Hematopoietic multipotent progenitor cell treated with erythropoietin and hydrocortisone succinate and interleukin-3 and kit ligand, for 6 days (in vitro differentiated cells): ENCODE measurements at regions not wholly inside any gene's neighbourhood (a gene's known extent, or its start where the extent isn't known, plus 50 kb on each side); places are given as distances from the start of the nearest gene placed in this dataset.
"Not testable (repeated sequence)": the region's sequence is repeated elsewhere in the genome, so short reads cannot be mapped to it uniquely, and the experiment has no call there.

Source experiments
- DNase-seq: peaks from one replicate; pipeline ENCODE4 v3.0.0-alpha.2; 2015

- no peak for DNase-seq
Measured at GRCh38 chr1:166701603-166702100, 137.6 kb upstream of the POGK start.

DNA sequence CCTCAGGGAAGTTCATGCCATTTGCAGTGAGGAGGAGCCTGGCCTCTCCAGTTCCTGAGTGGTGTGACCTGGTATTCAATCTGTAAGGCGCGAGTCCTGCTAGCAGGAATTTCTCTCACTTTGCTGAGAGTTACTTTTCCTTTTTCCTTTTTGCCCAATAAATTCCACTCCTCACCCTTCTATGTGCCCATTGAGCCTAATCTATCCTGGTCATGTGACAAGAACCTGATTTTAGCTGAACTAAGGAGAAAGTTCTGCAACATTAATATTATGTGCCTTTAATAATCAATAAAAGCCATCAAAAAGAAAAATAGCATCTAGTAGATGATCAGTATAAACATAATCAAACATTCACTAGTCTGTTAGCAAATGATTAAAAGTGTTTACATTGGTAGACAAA lies 136.1 kb upstream of the POGK start:
- no peak for DNase-seq

- DNase-seq = peak; percentile 29
Measured at GRCh38 chr1:166703726-166704462, 135.4 kb upstream of the POGK start.

DNA sequence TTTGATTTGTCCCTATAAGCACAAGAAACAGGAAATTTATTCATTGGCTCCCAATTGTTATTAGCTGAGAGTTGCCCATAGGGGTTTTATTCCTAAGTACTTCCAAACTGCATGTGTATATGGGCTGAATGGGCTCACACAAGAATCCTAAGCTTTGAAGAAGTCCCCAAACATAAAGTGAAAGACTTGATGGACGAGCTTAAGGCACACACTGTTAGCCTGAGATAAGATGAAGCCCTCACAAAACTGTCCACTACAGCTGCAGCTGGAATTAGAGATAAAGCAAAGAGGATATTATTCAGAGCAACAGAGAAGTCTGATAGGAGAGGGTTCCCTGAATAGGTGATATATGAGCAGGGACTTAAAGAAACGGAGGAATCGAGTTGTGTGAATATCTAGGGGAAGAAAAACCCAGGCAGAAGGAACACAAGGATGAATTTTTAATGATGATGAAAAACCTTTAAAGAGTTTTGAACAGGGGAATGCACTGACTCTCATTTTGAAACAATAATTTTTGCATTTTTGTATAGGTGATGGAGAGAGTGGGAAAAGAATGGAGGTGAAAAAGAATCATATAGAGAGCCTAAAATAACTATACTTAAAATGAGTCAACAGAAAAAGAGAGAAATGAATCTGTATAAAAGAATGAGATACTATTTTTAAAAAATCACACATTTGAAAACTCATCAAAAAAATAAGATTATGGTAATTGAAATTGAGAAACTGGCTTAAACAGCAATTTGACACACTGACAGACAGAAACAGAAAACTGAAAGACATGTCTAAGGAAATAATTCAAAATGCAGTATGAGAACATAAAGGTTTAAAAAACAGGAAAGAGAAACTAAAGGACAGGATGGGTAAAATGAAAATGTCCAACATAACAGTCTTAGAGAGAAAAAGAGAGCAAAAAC lies 133.6 kb upstream of the POGK start:
- peak; percentile 93 for DNase-seq

- DNase-seq = no peak
Measured at GRCh38 chr1:166716620-166717019, 122.7 kb upstream of the POGK start.

GRCh38 chr1:166721145-166721544 lies 118.1 kb upstream of the POGK start:
- DNase-seq = peak; percentile 10

GRCh38 chr1:166730299-166730888 lies 108.9 kb upstream of the POGK start:
- DNase-seq = peak; percentile 47

DNA sequence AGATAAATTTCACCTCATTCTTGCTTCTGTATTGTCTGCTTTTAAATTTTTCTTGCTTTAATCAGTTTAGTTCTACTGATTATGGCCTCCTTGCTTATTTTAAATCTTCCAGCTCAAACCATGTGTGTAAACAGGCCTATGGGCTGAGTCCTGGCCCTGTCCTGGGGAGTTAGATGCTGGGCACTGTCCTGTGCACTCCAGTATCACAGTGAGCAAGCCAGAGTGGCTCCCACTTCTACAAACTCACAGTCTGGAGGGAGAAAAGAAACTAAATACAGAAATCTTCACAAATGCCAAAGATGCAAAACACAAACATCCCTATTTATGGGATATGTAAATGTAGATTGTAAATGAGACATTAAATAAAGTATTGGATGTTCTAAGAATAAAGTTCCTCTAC lies 101.1 kb upstream of the POGK start:
- no peak for DNase-seq

DNA sequence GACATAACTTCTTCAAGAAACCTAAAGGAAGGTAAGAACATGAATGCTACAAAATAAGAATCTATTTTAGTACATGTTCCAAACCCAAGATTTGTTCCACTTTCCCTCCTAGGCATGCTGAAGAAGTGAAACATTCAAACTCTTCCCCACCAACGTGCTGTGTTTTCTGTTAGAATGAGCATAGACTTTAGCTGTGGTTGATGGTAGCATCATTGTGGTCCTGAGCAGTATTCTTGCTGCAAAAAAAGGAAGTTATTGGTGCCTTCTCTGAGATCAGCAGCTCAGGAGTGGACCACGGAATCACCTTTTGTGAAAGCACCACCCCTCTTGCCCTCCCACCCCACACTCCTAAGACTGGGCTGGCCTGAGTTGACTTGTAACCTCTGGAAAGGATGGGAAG lies 100.4 kb upstream of the POGK start:
- DNase-seq = no peak

GRCh38 chr1:166740668-166741276 lies 98.5 kb upstream of the POGK start:
- no peak for DNase-seq

GRCh38 chr1:166763318-166763717 lies 76.0 kb upstream of the POGK start:
- DNase-seq = no peak

GRCh38 chr1:166766942-166767341 lies 72.3 kb upstream of the POGK start:
- no peak for DNase-seq

DNA sequence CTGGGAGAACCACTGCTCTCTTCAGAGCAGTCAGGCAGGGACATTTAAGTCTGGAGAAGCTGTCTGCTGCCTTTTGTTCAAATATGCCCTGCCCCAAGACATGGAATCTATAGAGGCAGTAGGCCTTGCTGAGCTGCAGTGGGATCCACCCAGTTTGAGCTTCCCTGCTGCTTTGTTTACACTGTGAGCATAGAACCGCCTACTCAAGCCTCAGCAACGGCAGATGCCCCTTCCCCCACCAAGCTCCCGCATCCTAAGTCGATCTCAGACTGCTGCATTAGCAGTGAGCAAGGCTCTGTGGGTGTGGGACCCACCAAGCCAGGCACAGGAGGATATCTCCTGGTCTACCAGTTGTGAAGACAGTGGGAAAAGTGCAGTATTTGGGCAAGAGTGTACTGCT lies 54.6 kb upstream of the POGK start:
- DNase-seq = not testable (repeated sequence)

DNA sequence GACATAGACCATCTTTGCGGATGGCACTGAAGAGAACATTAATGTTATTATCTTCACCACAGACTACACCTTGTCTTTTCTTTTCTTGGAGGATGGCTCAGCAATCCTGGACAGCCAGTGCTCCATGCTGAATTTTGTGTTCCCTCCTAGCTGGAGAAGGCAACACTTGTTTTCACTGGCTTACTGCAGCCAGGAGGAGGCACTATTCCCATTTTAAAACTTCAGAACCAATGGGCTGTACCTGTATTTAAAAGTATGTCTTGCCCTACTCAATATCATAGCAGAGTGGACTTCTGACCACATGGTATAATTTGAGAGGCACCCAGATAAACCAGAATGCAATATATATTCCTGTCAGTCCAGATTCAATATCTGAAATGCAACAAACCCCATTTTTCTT lies 53.3 kb upstream of the POGK start:
- DNase-seq = no peak

DNA sequence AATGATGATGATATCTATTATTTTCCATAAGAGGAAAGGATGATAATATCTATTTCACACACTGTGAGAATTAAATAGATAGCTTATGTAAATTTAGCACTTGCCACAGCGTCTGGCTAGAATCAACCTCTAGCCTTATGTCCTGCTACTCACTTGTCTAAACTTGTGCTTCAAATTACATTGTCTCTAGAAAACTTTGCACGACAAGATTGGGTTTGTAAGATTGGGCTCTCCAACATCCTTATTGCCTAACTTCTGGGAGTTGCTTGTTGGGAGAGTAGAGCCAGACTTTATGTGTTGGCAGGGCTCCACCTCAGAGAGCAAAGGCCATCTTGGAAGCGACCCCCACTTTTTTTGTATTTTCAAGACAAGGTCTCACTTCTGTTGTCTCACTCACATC lies 50.0 kb upstream of the POGK start:
- DNase-seq = no peak
